ENCODE measurements at regions not wholly inside any gene's neighbourhood (a gene's known extent, or its start where the extent isn't known, plus 50 kb on each side); places are given as distances from the start of the nearest gene placed in this dataset.
"Not testable (repeated sequence)": the region's sequence is repeated elsewhere in the genome, so short reads cannot be mapped to it uniquely, and the experiment has no call there.

DNA sequence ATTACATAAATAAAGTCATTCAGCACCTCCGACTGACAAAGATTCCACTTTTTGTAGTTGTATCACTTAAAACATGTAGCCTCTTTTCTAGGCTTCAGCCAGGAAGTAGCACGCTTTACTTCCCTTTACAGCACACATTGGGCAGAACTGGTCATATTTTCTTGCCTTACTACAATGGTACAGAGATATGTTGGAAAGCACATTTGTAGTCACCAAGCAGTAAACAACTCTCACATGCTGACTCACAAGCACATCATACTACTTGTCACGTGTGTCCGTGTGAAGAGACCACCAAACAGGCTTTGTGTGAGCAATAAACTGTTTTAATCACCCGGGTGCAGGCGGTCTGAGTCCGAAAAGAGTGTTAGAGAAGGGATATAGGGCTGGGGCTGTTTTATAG is 1071.8 kb downstream of the DNAJB9 start:
- H3K4me3 ChIP-seq (ENCODE audit: control insufficient read depth, low read depth, low read length): no peak overlapping the region
- TF ChIP-seq, protein P1, sequence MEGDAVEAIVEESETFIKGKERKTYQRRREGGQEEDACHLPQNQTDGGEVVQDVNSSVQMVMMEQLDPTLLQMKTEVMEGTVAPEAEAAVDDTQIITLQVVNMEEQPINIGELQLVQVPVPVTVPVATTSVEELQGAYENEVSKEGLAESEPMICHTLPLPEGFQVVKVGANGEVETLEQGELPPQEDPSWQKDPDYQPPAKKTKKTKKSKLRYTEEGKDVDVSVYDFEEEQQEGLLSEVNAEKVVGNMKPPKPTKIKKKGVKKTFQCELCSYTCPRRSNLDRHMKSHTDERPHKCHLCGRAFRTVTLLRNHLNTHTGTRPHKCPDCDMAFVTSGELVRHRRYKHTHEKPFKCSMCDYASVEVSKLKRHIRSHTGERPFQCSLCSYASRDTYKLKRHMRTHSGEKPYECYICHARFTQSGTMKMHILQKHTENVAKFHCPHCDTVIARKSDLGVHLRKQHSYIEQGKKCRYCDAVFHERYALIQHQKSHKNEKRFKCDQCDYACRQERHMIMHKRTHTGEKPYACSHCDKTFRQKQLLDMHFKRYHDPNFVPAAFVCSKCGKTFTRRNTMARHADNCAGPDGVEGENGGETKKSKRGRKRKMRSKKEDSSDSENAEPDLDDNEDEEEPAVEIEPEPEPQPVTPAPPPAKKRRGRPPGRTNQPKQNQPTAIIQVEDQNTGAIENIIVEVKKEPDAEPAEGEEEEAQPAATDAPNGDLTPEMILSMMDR (IDR thresholded peaks at IDR 0.05; ENCODE audit: control insufficient read depth, insufficient read depth, low read depth, low read length, missing control alignments): no peak
- no peak for DNase-seq (ENCODE audit: low read depth)

DNA sequence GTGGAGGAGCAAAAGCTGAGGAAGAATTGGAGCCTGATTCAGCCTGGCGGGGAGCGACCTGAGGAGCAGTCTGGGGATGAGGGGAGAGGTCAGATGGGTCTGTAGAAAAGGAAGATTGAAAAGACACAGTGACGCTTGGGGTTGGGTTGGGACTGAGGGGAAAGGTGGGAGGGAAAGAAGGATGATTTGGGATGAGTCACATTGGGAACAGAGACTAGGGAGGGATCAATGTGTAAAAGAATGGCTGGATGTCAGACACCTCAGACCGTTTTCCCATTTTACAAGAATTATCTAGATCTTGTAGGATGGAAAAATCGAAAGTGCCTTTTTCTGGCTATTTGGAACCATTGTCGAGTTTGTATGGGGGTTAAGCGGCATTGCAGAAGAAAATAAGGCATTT is 1076.5 kb downstream of the DNAJB9 start:
- TF ChIP-seq, protein P1 (IDR thresholded peaks at IDR 0.05; ENCODE audit: control insufficient read depth, insufficient read depth, low read depth, low read length, missing control alignments): no peak
- no peak overlapping the region for H3K4me3 ChIP-seq (ENCODE audit: control insufficient read depth, low read depth, low read length)
- no peak for DNase-seq (ENCODE audit: low read depth)

GRCh38 chr7:109646594-109646993 is 1076.9 kb downstream of the DNAJB9 start:
- DNase-seq (ENCODE audit: low read depth); H3K4me3 ChIP-seq (ENCODE audit: control insufficient read depth, low read depth, low read length): not testable (repeated sequence)

- not testable (repeated sequence) for H3K4me3 ChIP-seq (ENCODE audit: control insufficient read depth, low read depth, low read length); DNase-seq (ENCODE audit: low read depth)
Measured at GRCh38 chr7:109647263-109647662, 1077.6 kb downstream of the DNAJB9 start.

DNA sequence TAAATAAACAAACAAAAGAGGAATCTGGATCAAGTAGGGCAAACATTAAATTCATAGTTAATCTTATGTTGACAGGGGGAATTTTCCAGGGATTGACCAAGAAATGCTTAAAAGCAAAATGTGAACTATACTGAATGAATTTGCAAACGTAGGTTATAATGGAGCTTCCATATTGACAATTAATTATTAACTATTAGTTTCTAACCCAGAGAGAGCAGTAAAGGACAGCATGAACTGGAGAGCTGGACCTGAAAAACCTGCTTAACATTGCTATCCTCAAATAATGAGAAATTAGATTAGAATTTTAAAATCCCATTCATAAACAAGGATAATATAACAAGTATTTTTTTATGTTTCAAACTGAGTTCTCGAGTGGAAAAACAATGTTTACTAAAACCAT is 1089.6 kb downstream of the DNAJB9 start:
- no peak overlapping the region for H3K4me3 ChIP-seq (ENCODE audit: control insufficient read depth, low read depth, low read length)
- DNase-seq (ENCODE audit: low read depth): no peak
- TF ChIP-seq, protein P1 (IDR thresholded peaks at IDR 0.05; ENCODE audit: control insufficient read depth, insufficient read depth, low read depth, low read length, missing control alignments): no peak

DNA sequence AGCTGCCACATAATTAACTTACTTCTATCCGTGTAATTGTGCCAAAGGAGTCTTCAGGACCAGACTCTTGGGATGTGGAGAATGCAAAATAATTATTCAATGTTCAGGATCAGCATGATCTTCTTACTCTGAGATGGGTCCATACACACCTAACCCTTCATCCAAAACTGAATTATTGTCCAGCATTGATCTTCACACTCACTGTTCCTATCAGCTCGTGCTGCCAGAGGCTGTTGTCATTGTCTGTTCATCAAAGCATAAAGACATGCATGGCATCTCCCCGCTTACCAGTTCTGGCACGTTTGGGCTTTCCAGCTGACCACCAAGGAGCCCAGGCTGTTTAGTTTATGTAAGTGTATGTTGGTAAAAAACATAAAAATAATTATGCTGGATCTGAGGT is 1090.7 kb downstream of the DNAJB9 start:
- TF ChIP-seq, protein P1 (IDR thresholded peaks at IDR 0.05; ENCODE audit: control insufficient read depth, insufficient read depth, low read depth, low read length, missing control alignments): no peak
- no peak overlapping the region for H3K4me3 ChIP-seq (ENCODE audit: control insufficient read depth, low read depth, low read length)
- DNase-seq (ENCODE audit: low read depth): no peak

GRCh38 chr7:109663806-109664205 is 1094.1 kb downstream of the DNAJB9 start:
- TF ChIP-seq, protein P1 (IDR thresholded peaks at IDR 0.05; ENCODE audit: control insufficient read depth, insufficient read depth, low read depth, low read length, missing control alignments): no peak
- DNase-seq (ENCODE audit: low read depth): no peak
- H3K4me3 ChIP-seq (ENCODE audit: control insufficient read depth, low read depth, low read length): no peak overlapping the region

- H3K4me3 ChIP-seq (ENCODE audit: control insufficient read depth, low read depth, low read length); DNase-seq (ENCODE audit: low read depth): not testable (repeated sequence)
Measured at GRCh38 chr7:109687269-109687668, 1117.6 kb downstream of the DNAJB9 start.

DNA sequence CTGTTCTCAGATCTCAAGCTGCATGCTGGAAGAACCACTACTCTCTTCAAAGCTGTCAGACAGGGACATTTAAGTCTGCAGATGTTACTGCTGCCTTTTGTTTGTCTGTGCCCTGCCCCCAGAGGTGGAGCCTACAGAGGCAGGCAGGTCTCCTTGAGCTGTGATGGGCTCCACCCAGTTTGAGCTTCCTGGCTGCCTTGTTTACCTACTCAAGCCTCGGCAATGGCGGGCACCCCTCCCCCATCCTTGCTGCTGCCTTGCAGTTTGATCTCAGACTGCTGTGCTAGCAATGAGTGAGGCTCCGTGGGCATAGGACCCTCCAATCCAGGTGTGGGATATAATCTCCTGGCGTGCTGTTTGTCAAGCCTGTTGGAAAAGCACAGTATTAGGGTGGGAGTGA is 1122.9 kb downstream of the DNAJB9 start:
- DNase-seq (ENCODE audit: low read depth); H3K4me3 ChIP-seq (ENCODE audit: control insufficient read depth, low read depth, low read length): not testable (repeated sequence)

Measured in AG09309 (cell line).